ENCODE measurements at regions not wholly inside any gene's neighbourhood (a gene's known extent, or its start where the extent isn't known, plus 50 kb on each side); places are given as distances from the start of the nearest gene placed in this dataset.

GRCh38 chr4:1509366-1509765, 103.1 kb upstream of the NKX1-1 start:
- H3K4me1 ChIP-seq (ENCODE audit: insufficient read depth, low read length), result peaks cover 4% of the 10 kb centered on the region
- peaks cover 11 to 17% of the 10 kb centered on the region in 2 experiments for H3K27me3 ChIP-seq (ENCODE audit: control insufficient read depth in 1 of 2, insufficient read depth in 2 of 2, low read length in 2 of 2)
- no peak for ATAC-seq (ENCODE audit: poor library complexity)
- H3K36me3 ChIP-seq (ENCODE audit: insufficient read depth, low read length), result no peaks in the 10 kb centered on the region
- H3K36me3 Mint-ChIP-seq (ENCODE audit: low read depth), result no peaks in the 10 kb centered on the region
- no peak for TF ChIP-seq CTCF (IDR thresholded peaks at IDR 0.05)
- H3K9me3 ChIP-seq (ENCODE audit: control insufficient read depth in 1 of 2, insufficient read depth in 1 of 2, low read length in 2 of 2), result peaks cover 0 to 19% of the 10 kb centered on the region in 2 experiments
- POLR2A ChIA-PET, result no interaction called here
- DNase-seq, result no peak
- no peak overlapping the region for H3K27ac ChIP-seq (ENCODE audit: low read depth in 1 of 2, low read length in 2 of 2)
- no peak overlapping the region for H3K4me3 Mint-ChIP-seq
- no peak overlapping the region for H3K27ac Mint-ChIP-seq
- H3K27me3 Mint-ChIP-seq, result peaks cover 26% of the 10 kb centered on the region
- CTCF ChIA-PET, result no interaction called here
- no peaks in the 10 kb centered on the region for H3K9me3 Mint-ChIP-seq
- intact Hi-C loops (cut with DNase I, micrococcal nuclease), result no loop called here
- no peak overlapping the region for H3K4me3 ChIP-seq (ENCODE audit: low read length)
- no peaks in the 10 kb centered on the region for H3K4me1 Mint-ChIP-seq (ENCODE audit: low read depth)

- POLR2A ChIA-PET, result no interaction called here
- DNase-seq, result peak in 1 of 14 experiments; percentile 28
- Histone ChIP-seq H3K9me3 (ENCODE audit: control insufficient read depth in 1 of 2, insufficient read depth in 1 of 2, low read length in 2 of 2) (peaks cover 0 to 21% of the 10 kb centered on the region in 2 experiments), H3K27ac (ENCODE audit: low read depth in 1 of 2, low read length in 2 of 2) (no peak overlapping the region), H3K4me1 (ENCODE audit: insufficient read depth, low read length) (peaks cover 3% of the 10 kb centered on the region), H3K27me3 (ENCODE audit: control insufficient read depth in 1 of 2, insufficient read depth in 2 of 2, low read length in 2 of 2) (peaks cover 6 to 13% of the 10 kb centered on the region in 2 experiments), H3K4me3 (ENCODE audit: low read length) (no peak overlapping the region), H3K36me3 (ENCODE audit: insufficient read depth, low read length) (no peaks in the 10 kb centered on the region)
- no peaks in the 10 kb centered on the region for H3K9me3 Mint-ChIP-seq
- no peak for TF ChIP-seq CTCF (IDR thresholded peaks at IDR 0.05)
- no peak for ATAC-seq (ENCODE audit: poor library complexity)
- H3K27me3 Mint-ChIP-seq, result peaks cover 26% of the 10 kb centered on the region
- intact Hi-C loops (cut with DNase I, micrococcal nuclease), result no loop called here
- H3K4me1 Mint-ChIP-seq (ENCODE audit: low read depth), result no peaks in the 10 kb centered on the region
- CTCF ChIA-PET, result no interaction called here
- H3K4me3 Mint-ChIP-seq, result no peak overlapping the region
- H3K36me3 Mint-ChIP-seq (ENCODE audit: low read depth), result no peaks in the 10 kb centered on the region
- no peak overlapping the region for H3K27ac Mint-ChIP-seq
Measured at GRCh38 chr4:1508161-1509160, 102.2 kb upstream of the NKX1-1 start.

- Histone ChIP-seq H3K9me3 (ENCODE audit: control insufficient read depth in 1 of 2, insufficient read depth in 1 of 2, low read length in 2 of 2) (peaks cover 0 to 16% of the 10 kb centered on the region in 2 experiments), H3K4me3 (ENCODE audit: low read length) (no peak overlapping the region), H3K27ac (ENCODE audit: low read depth in 1 of 2, low read length in 2 of 2) (no peak overlapping the region), H3K36me3 (ENCODE audit: insufficient read depth, low read length) (no peaks in the 10 kb centered on the region), H3K27me3 (ENCODE audit: control insufficient read depth in 1 of 2, insufficient read depth in 2 of 2, low read length in 2 of 2) (peaks cover 2 to 10% of the 10 kb centered on the region in 2 experiments), H3K4me1 (ENCODE audit: insufficient read depth, low read length) (no peaks in the 10 kb centered on the region)
- TF ChIP-seq CTCF (IDR thresholded peaks at IDR 0.05), result no peak
- H3K4me3 Mint-ChIP-seq, result no peak overlapping the region
- DNase-seq (no peak), ATAC-seq (ENCODE audit: poor library complexity) (no peak)
- H3K4me1 Mint-ChIP-seq (ENCODE audit: low read depth), result no peaks in the 10 kb centered on the region
- peaks cover 26% of the 10 kb centered on the region for H3K27me3 Mint-ChIP-seq
- no peak overlapping the region for H3K27ac Mint-ChIP-seq
- H3K36me3 Mint-ChIP-seq (ENCODE audit: low read depth), result no peaks in the 10 kb centered on the region
- intact Hi-C loops (cut with DNase I, micrococcal nuclease), result no loop called here
- CTCF ChIA-PET, result no interaction called here
- POLR2A ChIA-PET, result no interaction called here
- H3K9me3 Mint-ChIP-seq, result no peaks in the 10 kb centered on the region
Measured at GRCh38 chr4:1506956-1507721, 100.9 kb upstream of the NKX1-1 start.

Data from CD4-positive, alpha-beta T cell (primary cell).